Kidney epithelial cell (primary cell): ENCODE measurements at regions not wholly inside any gene's neighbourhood (a gene's known extent, or its start where the extent isn't known, plus 50 kb on each side); places are given as distances from the start of the nearest gene placed in this dataset.

Source experiments
- DNase-seq: peaks from one replicate; pipeline ENCODE4 v3.0.0-alpha.2; 2010; ENCODE audit warnings: low read depth
- H3K27me3 ChIP-seq: 2 replicates; pipeline ENCODE4 v1.6.0; 2011; ENCODE audit warnings: low read length; ENCODE audit not compliant: control insufficient read depth, insufficient read depth
- H3K36me3 ChIP-seq: 2 replicates; pipeline ENCODE4 v1.5.1; 2011; ENCODE audit warnings: low read length; ENCODE audit not compliant: control insufficient read depth, insufficient read depth
- H3K4me3 ChIP-seq: 2 replicates; pipeline ENCODE4 v1.5.1; 2011; ENCODE audit warnings: low read depth, mild to moderate bottlenecking, control low read depth, low read length
- TF ChIP-seq, protein P1 (sequence below): IDR thresholded peaks from 2 replicates; pipeline ENCODE4 v1.5.1; 2011; ENCODE audit warnings: mild to moderate bottlenecking, moderate library complexity, low read length, control low read depth, inconsistent platforms; ENCODE audit not compliant: insufficient read depth, poor library complexity, severe bottlenecking

DNA sequence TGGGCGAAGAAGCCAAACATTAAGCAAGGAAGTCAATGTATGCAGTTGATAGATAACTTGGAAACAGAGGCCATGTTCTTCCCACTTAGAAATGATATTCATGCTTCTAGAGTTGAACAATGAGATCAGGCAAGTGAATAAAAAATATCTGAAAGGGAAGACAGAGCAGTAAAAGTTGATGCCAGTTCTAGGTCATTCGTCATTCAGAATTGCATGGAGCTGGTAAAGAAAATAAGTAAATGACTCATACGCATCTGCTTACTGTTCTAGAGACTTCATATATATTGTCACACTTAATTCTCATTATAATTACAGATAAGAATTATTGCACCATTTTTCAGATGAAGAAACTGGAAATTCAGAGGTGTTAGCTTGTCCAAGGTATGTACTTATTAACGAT, 158.9 kb upstream of the FERD3L start:
- DNase-seq, result no peak
- TF ChIP-seq, protein P1, sequence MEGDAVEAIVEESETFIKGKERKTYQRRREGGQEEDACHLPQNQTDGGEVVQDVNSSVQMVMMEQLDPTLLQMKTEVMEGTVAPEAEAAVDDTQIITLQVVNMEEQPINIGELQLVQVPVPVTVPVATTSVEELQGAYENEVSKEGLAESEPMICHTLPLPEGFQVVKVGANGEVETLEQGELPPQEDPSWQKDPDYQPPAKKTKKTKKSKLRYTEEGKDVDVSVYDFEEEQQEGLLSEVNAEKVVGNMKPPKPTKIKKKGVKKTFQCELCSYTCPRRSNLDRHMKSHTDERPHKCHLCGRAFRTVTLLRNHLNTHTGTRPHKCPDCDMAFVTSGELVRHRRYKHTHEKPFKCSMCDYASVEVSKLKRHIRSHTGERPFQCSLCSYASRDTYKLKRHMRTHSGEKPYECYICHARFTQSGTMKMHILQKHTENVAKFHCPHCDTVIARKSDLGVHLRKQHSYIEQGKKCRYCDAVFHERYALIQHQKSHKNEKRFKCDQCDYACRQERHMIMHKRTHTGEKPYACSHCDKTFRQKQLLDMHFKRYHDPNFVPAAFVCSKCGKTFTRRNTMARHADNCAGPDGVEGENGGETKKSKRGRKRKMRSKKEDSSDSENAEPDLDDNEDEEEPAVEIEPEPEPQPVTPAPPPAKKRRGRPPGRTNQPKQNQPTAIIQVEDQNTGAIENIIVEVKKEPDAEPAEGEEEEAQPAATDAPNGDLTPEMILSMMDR, result no peak
- Histone ChIP-seq H3K36me3 (no peaks in the 10 kb centered on the region), H3K4me3 (no peak overlapping the region), H3K27me3 (no peaks in the 10 kb centered on the region)

DNA sequence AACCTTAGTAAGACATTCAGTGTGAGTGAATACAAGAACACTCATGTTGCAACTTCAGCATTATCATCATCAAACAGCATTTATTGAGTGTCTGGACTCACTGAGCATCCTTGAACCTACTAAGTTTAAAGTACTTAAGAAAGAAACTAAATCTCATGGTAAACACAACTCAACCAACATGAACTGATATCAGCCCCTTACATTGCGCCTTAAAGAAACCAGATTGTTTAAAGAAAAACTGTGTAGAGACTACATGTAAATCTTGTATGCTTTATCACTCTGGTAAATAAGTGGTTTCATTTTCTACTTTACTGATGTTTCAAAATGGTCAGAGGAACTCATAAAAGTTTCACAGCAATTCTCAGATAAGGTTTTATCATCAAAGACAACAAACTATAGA, 157.5 kb upstream of the FERD3L start:
- no peak overlapping the region for H3K4me3 ChIP-seq
- H3K36me3 ChIP-seq, result no peaks in the 10 kb centered on the region
- TF ChIP-seq, protein P1, result no peak
- no peaks in the 10 kb centered on the region for H3K27me3 ChIP-seq
- no peak for DNase-seq

DNA sequence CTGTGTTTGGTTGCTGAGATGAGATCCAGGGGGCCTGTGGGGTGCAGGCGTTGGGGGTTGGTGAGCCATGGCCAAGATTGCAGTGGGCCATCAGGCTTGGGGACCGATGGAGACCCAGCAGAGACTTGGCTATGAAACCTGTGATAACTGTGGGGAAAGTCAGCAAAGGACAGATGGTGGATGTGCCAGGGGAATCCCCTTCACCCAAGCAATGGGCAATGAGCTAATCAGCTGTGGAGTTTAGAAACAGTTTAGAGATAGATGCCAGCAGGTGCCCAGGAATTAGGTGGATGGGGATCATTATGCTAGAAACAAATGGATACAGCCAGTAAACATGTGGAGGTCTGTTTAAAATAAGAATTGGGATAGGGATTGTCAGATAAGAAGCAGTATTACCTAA, 151.4 kb upstream of the FERD3L start:
- Histone ChIP-seq H3K36me3 (no peaks in the 10 kb centered on the region), H3K4me3 (no peak overlapping the region), H3K27me3 (no peaks in the 10 kb centered on the region)
- TF ChIP-seq, protein P1, result no peak
- no peak for DNase-seq

DNA sequence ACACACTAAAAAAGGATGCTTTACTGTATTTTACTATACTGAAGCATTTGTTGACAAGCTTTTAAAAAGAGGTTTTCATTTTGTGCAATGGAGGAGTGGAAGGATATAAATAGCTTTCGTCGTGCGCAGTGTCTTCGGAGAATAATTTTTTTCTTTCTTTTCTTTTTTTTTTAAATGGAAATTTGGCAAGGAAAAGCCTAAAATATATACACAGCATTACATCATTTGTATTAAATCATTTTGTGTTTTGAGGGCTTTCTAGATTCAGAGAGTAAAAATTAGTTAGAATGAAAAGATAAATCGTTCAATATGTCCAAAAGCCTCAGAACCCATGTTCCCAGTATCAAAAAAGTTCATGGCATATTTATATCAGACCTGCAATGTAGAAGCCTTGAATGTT, 150.2 kb upstream of the FERD3L start:
- no peak for DNase-seq
- TF ChIP-seq, protein P1, result no peak
- no peak overlapping the region for H3K4me3 ChIP-seq
- H3K36me3 ChIP-seq, result no peaks in the 10 kb centered on the region
- H3K27me3 ChIP-seq, result no peaks in the 10 kb centered on the region

DNA sequence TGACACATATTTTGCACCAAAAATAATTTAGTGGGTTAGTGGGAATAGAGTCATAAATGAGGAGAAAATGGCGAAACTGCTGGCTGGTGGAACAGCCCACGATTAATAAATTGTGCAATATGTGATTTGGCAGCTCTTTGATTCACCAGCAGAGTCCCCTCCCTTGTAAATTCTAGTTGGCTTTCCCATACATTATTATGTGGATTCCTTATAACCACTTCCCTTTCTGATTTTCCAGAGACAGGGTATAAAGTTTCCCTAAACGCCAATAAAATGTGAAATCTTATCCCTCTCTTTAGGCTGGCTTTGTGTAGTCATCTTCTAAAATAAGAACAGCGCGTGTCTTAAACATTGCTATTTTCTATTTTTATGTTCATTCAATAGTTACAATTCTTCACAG, 149.4 kb upstream of the FERD3L start:
- DNase-seq, result no peak
- TF ChIP-seq, protein P1, result no peak
- Histone ChIP-seq H3K36me3 (no peaks in the 10 kb centered on the region), H3K27me3 (no peaks in the 10 kb centered on the region), H3K4me3 (no peak overlapping the region)

DNA sequence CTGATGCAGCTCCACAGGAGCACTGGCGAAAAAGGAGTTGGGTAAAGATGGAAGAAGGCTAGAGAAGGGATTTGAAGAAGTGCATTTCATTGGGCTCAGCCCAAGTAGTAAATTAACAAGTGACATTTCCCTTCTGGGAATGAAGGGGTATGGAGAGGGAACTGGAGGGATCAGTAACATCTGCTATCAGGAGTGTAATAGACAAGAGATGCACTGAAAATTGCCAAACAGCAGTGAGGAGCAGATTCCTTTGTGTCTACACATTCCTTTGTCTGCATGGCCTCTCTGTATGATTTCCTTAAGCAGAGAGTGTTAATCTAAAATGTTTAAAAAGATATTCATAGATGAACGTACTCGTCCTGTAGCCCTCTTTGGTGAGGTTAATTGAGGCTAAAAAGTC, 148.2 kb upstream of the FERD3L start:
- Histone ChIP-seq H3K27me3 (no peaks in the 10 kb centered on the region), H3K36me3 (no peaks in the 10 kb centered on the region), H3K4me3 (no peak overlapping the region)
- no peak for DNase-seq
- TF ChIP-seq, protein P1, result no peak
